ENCODE measurements at regions not wholly inside any gene's neighbourhood (a gene's known extent, or its start where the extent isn't known, plus 50 kb on each side); places are given as distances from the start of the nearest gene placed in this dataset.

DNA sequence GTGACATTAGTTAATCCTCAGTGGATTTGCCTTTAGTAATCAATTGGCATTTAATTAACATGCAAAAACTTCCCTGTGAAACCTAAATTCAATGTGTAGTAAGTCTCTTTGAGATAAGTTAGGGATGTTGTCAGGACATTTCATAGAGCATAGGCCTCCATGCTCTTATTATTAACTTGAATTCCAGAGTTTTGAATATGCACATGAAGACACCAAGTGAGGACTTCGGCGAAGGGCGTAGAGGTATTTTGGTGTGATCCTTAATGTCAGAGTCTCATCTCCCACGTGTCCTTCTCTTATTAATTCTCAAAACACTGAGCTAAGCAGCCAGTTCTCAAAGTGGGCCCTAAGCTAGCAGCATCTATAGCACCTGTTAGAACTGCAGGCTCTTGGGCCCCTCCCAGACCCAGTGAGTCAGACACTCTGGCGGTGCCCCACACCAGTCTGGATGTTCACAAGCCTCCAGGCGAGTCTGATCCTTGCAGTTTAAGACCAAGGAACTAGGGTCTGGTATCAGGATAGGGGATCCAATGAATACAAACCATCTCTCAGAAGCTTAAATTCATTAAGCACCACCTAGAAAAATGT lies 292.1 kb downstream of the QKI start:
- TF ChIP-seq, protein P1, sequence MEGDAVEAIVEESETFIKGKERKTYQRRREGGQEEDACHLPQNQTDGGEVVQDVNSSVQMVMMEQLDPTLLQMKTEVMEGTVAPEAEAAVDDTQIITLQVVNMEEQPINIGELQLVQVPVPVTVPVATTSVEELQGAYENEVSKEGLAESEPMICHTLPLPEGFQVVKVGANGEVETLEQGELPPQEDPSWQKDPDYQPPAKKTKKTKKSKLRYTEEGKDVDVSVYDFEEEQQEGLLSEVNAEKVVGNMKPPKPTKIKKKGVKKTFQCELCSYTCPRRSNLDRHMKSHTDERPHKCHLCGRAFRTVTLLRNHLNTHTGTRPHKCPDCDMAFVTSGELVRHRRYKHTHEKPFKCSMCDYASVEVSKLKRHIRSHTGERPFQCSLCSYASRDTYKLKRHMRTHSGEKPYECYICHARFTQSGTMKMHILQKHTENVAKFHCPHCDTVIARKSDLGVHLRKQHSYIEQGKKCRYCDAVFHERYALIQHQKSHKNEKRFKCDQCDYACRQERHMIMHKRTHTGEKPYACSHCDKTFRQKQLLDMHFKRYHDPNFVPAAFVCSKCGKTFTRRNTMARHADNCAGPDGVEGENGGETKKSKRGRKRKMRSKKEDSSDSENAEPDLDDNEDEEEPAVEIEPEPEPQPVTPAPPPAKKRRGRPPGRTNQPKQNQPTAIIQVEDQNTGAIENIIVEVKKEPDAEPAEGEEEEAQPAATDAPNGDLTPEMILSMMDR (IDR thresholded peaks at IDR 0.05; ENCODE audit: low read length), result no peak
- TF ChIP-seq EZH2 (optimal IDR thresholded peaks at IDR 0.05; ENCODE audit: low read depth, low read length), result no peak

All from MM.1S (cell line).